GM19467 (cell line): ENCODE measurements at regions not wholly inside any gene's neighbourhood (a gene's known extent, or its start where the extent isn't known, plus 50 kb on each side); places are given as distances from the start of the nearest gene placed in this dataset.

Source experiments
- ATAC-seq: cut with Tn5 transposase; IDR thresholded peaks from one replicate; pipeline ENCODE4 v1.9.1; 2021; ENCODE audit warnings: mild to moderate bottlenecking, moderate library complexity; ENCODE audit not compliant: unreplicated experiment

DNA sequence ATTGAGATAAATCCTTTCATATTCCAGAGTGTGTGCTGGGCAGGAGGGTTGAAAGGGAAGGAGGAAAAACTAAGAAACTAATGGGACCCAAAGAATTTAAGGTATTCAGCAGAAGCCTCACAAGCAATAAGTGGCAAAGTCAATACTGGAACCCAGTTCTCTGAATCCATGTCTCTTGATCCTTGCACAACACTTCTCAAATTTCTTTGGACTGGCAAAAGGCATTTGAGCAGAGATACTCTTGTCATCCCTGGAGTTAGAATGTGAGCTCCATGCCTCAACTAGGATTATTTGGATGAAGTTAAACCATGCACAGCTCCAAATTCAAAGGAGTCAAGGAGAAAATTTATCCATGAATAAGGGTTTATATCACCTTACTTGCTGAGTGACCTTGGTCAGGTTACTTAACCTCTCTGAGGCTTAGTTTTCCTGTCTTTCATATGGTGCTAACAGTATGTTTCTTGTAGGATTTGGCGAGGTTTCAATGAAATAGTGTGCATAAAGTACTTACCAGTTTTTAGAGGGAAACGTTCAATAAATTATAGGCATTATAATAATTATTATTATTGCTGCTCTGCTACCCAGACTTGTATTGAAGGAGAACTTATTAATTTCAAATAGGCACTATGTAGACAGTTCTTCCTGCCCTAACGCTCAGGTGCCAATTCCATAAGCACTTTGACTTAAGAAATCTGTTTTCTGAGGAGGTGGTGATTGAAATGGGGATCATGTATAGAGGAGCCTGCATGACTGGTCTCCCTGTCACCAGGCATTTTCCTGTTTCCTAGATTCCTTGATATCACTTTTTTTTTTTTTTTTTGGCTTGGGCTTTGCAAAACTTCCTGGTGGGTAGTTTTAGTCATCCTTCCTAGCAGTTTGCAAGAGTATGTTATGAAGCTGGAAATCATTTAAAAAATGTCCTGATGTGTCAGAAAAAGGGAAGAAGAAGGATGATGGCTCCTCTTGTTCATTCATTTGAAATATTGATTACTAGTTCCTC is 125.0 kb upstream of the JUN start:
- no peak for ATAC-seq

DNA sequence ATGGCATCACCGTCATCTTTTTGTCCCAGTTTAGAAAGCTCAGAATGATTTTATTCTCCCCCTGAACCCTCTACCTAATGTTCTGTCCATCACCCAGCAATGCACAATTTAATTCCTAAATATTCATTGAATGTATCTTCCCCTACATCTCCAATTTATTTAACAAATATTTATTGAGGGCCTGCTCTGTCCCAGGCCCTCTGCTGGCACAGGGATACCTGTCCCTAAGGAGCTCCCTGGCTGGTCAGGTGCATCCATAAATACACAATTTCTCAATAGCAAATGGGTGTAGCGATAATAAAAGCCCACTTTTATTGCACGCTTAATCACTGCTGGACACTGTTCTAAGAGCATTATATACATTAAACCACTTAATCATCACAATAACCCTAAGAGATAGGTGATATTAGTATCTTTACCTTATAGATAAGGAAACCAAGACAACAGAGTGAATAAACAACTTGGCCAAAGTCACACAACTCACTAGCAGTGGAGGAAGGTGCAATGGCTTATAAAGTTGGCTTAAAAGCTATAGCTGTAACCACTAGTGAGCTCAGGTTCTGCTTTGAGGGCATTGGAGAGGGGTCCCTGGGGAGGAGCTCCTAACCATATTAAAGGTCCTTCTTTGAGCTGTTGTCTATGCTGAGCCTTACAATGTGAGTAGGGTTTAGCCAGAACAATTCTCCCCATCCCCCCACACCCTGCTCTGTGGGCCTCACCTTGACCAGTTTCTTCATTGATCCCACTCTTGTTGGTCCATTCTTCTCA is 126.3 kb upstream of the JUN start:
- no peak for ATAC-seq

DNA sequence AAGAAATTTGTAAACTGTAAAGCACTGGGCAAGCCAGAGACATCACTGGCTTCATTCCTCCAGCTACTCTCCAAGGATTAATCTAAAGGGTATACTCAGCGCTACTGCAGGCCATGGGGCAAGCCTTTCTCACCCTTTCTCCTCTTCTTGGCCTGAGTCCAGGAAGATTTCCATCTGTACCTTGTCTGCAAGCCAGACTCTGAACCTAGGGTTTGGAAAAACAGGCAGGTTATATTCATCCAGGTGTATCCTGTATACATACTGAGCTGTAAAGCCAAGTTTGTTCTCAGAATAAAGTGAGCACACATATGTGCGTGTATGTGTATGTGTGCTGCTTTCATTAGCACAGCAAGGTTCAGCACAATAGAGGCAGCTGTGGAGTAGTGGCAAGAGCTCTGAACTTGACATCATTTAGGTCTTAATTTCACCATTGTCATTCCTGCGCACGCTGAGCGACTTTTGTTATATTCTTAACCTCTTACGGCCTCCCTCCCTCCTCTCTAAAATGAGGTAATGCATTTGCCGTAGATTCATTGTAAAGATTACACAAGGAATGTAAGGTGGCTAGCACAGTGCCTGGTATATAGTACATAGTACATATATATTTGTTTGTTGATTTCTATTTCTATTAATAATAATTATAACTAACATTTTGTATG is 128.1 kb upstream of the JUN start:
- ATAC-seq: no peak

DNA sequence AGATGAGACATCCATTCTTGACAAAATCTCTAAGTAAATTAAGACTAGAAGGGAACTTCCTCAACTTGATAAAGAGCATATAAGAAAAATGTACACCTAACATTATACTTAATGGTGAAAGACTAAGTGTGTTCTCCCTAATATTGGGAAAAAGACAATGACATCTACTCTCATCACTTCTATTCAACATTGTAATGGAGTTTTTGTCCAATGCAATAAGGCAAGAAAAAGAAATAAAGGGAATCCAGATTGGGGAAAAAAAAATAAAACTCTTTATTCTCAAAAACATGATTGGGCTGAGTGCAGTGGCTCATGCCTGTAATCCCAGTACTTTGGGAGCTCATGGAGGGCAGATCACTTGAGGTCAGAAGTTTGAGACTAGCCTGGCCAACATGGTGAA is 131.1 kb upstream of the JUN start:
- no peak for ATAC-seq

DNA sequence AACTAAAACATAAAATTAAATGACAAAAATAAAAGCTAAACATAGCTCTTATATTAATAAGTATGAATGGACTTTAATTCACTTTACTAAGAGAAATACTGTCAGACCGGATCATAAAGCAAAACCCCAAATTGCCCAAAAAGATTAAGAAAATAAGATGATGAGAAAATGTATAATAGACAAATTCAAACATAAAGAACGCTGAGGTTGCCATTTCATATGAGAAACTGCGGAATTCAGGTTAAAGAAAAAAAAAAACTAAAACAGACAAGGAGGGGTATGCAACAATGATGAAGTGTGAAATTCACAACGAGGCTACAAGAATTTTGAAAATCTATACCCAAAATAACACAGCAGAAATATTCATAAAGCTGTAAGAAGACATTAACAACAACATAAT is 133.6 kb upstream of the JUN start:
- ATAC-seq: no peak

DNA sequence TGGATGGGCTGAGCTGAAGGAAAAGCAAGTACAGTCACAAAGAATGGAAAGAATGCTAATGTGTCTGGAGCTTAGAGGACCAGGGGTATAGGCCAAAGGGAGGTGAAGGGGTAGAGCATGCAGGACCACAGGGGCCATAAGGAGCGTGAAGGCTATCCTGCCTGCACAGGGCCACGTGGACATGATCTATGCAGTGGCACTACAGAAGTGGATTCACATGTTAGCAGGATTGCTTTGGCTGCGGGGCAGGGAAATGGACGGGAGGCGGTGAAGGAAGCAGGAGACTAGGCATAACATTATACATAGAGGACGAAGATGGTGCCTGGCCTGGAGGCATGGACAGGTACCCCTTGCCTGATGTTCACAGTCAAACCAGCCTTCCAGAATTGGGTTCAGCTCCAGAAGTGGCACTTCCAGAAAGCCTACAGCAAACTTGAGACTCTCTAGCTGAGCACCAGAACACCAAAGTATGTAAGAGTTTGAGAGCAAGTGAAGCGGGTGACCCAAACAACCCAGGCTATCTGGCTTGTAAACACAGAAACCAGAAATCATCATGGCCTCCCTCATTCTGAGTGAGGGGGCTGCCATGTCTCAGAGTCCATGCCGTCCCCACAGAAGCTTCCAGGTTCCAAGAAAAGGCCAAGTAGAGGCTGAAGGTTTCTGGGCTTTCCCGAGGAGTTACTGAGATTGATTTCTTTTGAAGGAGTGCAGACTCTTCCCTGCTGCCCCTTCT is 135.5 kb upstream of the JUN start:
- no peak for ATAC-seq

DNA sequence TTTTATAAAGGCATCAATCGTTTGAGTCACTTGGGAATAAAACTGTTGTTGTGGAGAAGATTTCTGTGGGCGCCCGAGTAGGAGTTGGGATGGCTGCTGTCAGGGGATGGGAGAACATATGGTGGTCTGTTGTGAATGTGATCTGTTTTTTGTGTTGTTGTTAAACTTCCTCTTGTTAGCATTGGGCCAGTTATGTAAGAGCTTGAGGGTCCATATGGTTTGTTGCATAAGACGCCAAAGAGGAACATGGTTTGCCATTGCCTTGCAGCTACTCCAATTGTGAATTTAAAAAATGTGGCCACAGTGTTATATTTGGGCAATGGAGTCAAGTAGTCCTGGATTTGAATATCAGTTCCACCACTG is 136.1 kb upstream of the JUN start:
- no peak for ATAC-seq

DNA sequence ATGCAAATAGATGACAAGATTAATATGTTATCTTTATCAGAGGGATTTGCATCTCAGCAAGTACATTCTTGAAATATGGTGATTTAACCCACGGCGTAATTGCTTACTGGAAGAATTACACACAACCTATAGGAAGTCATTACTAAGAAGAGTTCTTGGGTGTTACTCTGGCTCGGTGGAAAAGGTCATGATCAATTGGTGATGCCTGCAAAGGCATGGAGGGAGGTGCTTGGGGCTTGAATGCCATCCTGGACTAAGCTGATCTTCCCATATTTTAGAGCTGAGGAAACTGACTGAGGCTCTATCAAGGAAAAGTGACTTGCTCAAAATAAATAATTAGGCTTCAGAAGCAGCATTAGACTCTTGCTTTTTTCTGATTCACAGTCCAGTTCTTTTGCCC is 137.5 kb upstream of the JUN start:
- ATAC-seq: no peak

DNA sequence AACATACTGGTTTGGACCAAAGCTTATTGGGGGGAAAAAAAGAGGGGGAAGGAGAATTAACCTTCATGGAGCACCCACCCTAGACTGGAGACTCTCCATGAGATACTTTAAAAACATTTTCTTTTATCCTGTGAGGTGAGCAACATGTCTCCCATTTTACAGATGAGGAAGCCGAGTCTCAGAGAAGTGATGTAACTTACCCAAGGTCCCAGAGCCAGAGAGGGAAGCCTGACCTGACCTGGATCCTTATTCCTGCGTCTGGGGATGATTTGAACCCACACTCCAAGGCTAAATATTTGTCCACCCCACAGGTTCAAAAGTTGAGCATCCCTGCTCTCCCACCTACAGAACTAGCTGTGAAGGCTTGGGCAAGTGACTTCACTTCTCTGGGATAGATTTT is 137.9 kb upstream of the JUN start:
- no peak for ATAC-seq

DNA sequence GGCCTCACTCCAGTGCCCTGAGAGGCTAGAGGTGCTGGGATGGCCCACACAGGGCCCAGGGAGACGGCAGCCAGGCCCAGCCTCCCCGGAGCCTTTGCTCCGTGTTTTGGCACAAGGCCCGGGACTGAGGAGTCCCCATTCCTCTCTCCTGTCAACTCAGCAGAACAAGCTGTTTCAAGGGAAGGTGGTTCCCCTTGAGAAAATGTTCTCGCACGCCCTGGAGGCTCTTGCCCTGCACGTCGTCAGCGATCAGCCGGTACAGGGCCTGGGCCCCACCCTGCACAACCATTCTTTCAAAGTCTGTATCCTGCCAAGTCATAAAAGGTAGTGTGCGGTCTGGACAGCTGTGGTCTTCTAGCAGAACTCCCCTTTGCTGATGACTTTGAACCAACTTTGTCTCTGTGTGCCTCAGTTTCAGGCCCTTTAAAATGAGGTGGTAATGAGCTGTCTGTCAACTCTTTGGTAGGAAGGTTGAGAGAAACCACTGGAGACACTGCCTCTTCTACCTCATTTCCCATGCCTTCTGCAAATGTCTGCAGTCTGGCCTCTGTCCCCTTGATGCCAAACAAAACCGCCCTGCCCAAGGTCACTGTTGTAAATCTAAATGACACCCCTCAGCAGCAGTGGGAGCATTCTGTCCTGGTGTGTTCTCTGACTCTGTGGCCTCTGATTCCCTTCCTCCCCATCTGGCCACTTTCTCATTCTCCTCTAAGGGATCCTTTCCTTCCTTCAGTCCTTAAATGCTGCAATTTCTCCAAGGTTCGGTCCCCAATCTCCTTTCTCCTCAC is 138.6 kb upstream of the JUN start:
- ATAC-seq: peak; percentile 79

DNA sequence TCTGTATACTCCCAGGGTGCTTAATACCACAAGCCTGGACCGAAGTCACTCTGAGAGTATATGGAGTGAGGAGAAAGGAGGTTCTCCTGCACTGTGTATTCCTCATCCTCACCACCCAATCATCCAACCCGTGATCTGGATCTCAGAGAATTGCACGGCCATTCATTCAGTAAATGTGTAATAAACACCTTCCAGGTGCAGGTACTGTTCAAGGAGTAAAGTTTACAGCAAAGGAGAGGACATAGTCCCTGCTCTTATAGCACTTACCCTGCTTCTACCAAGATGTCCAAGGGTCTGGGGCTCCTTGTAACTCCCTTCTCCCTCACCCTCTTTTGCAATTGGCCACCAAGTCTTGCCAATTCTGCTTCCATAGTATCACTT is 139.2 kb upstream of the JUN start:
- ATAC-seq: no peak

DNA sequence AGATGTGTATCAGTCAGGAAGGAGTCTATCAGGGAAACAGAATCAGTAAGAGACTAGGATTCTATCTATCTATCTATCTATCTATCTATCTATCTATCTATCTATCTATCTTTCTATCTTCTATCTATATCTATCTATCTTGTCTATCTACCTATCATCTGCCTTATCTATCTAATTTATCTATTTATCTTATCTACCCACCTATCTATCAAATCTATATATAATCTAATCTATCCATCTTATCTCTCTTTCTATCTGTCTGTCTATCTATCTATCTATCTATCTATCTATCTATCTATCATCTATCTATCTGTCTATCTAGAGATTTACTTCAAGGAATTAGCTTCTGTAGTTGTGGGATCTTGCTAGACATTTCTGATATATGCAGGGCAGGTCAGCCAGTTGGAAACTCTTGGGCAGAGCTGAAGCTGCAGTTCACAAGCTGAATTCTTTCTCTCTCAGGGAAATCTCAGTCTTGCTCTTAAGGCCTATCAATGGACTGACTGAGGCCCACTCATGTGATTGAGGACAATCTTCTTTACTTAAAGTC is 140.2 kb upstream of the JUN start:
- no peak for ATAC-seq

DNA sequence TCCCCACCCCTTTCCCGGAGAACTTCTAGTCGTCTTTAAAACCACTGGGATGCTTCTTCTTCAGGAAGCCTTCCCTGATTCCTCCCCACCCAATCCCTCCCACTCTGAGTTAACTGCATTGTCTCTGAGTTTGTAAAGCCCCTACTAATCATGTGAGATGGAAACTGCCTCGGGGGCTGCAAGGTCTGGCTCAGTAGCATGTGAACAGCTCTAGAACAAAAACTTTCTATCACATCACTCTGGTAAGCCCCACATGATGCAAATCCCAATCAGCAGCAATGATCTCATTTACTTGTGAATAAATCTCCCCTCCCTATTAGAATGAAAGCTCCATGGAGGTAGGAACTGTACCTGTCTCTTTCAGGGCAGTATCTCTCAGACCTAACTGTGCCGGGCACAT is 141.0 kb upstream of the JUN start:
- ATAC-seq: no peak

DNA sequence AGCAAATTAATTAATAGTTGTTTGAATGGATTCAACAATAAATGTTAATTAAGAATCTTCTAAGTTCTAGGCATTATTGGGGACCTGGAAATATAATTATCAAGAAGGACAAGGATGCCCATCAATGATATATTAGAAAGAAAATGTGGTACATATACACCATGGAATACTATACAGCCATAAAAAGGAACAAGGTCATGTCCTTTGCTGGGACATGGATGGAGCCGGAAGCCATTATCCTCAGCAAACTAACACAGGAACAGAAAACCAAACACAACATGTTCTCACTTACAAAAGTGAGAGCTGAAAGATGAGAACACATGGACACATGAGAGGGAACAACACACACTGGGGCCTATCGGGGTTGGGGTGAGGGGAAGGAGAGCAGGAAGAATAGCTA is 141.4 kb upstream of the JUN start:
- ATAC-seq: no peak

DNA sequence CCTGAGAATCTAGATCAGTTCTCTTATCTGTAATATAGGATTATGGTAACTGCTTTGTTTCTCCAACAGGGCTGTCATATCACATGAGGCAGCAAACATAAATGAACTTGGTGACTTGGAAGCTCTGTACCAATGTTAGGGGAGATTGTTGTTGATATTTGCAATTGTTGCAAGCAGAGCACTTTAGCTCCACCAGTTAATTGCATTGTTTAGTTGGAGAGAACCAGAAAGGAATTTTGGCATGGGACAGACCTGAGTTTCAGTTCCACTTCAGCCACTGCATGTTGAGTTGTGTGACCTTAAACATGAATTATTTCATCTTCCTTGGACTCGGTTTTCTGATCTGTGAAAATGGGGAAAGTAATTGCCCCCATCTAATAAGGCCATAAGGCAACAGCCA is 142.3 kb upstream of the JUN start:
- no peak for ATAC-seq

DNA sequence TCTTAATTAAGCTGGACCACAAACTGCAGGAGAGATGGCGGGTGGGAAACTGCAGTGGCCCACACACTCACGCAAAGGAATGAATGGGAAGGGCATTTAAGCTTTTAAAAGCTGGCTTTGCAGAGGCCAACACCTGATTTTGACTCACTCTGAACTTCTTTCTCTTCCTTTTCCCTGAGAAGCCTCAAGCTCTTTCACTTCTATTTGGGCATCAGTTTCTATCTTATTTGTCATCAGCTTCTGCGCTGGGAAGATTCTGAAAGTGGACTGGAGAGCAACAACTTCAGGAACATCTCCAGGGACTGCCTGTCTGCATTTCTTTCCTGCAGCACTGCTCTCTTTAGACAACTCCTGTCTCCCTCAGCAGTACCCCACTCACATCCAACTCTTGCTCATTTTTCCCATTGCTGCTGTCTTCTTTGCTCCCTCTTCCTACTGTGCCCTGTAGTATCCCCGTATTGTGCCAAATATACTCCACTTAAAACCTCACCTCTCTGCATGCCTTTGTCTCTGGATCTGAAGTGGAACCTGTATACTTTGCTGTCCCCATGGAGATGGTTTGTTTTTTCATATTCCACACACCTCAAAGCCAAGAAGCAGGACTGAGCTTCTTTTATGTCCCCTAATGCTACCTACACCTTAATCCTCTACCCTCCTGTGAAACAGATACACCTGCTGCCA is 143.3 kb upstream of the JUN start:
- no peak for ATAC-seq

DNA sequence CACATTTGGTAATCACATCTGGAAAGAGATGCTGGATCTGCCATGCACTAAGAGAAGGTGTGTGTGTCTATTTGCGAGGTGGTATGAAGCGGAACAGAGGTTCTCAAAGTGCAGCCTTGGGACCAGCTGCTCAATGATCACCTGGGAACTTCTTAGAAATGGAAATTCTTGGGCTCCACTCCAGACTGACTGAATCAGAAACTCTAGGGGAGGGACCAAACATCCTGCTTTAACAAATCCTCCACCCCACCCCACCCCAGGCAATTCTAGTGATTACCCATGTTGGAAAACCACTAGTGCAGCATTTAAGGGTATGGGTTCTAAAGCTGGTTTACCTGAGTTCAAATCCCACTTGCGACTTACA is 143.9 kb upstream of the JUN start:
- no peak for ATAC-seq

DNA sequence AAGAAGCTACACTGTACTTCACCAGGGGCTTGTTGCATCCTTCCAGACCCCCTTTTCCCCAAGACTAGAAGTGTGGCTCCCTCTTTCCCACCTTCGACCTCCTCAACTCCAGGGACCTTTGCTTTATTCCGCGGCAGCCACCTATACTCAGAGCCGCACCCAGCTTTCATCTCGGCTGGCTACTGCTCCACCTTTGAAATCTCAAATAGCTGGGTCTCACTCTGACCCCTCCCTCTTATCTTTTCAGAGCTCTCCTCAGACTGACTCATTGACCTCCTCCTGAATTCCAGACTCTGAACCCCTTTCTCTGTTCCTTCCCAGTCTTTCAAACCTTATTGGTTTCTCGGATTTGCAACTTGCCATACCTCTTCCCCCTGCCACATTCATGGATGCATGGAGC is 144.7 kb upstream of the JUN start:
- ATAC-seq: no peak

DNA sequence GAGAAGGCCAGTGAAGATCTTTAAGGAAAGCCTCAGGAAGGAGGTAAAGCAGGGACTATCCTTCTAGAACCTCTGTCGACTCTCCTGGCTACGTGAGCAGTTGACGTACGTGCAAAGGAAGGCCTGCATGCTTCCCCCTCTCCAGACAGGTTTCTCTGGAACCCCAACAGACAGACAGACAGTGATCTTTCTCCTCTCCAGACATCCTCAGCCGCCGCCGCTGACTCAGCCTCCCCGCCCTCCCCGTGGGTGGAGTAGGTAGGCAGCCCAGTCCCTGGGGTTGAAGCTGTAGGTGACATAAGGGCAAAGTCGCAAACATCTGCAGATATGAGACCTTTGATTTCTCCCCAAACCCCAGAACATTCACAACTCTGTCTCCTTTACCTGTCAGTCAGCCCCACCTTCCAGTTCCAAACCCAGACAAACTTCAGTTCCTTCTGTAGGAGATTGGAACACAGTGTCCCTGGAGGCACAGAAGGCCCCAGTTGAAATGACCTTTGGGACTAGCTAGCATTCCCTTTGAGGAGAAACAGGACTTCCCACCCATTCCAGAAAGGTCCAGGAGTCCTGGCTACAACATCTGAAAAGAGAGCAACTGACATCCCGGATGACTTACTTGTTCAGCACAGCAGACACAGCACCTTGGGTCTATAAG is 146.0 kb upstream of the JUN start:
- ATAC-seq: no peak
